ENCODE measurements at regions not wholly inside any gene's neighbourhood (a gene's known extent, or its start where the extent isn't known, plus 50 kb on each side); places are given as distances from the start of the nearest gene placed in this dataset.

- Histone ChIP-seq H3K4me2 (no peak overlapping the region), H3K9ac (no peak overlapping the region), H3F3A (ENCODE audit: low read depth) (peaks cover 5% of the 10 kb centered on the region), H3K27ac (no peak overlapping the region), H3K9me3 (ENCODE audit: low read depth) (no peaks in the 10 kb centered on the region), H3K4me1 (no peaks in the 10 kb centered on the region), H4K20me1 (ENCODE audit: low read depth) (no peaks in the 10 kb centered on the region), H3K4me3 (no peak overlapping the region), H2AFZ (replicated peaks) (no peak overlapping the region), H3K79me2 (ENCODE audit: low read depth) (no peaks in the 10 kb centered on the region), H3K36me3 (no peaks in the 10 kb centered on the region), H3K27me3 (no peaks in the 10 kb centered on the region)
- Mint-ChIP-seq H3K27me3 (ENCODE audit: insufficient read depth, low read depth) (peaks cover 11% of the 10 kb centered on the region), H3K9me3 (peaks cover 26% of the 10 kb centered on the region), H3K4me3 (peak overlapping the region; percentile 27), H3K4me1 (peaks cover 60% of the 10 kb centered on the region), H3K36me3 (peaks cover 7% of the 10 kb centered on the region), H3K27ac (peak overlapping the region; percentile 73)
- DNase-seq (ENCODE audit: low spot score) = no peak
- TF ChIP-seq CTCF (IDR thresholded peaks at IDR 0.05) (no peak), EZH2phosphoT487 (IDR thresholded peaks at IDR 0.05) (no peak), EZH2 (IDR thresholded peaks at IDR 0.05) (no peak)
Observed at GRCh38 chr2:6237039-6237660, 545.0 kb downstream of the SOX11 start.

GRCh38 chr2:6249557-6249956, 557.4 kb downstream of the SOX11 start:
- no peaks in the 10 kb centered on the region for H3K9me3 Mint-ChIP-seq

GRCh38 chr2:6254441-6254840, 562.3 kb downstream of the SOX11 start:
- no peak overlapping the region for H2AFZ ChIP-seq (replicated peaks)
- Mint-ChIP-seq H3K27me3 (ENCODE audit: insufficient read depth, low read depth) (peaks cover 7% of the 10 kb centered on the region), H3K27ac (no peak overlapping the region), H3K9me3 (no peaks in the 10 kb centered on the region), H3K36me3 (no peaks in the 10 kb centered on the region), H3K4me1 (peaks cover 27% of the 10 kb centered on the region), H3K4me3 (no peak overlapping the region)
- H3K9ac ChIP-seq = no peak overlapping the region
- H3K27me3 ChIP-seq = no peaks in the 10 kb centered on the region
- H4K20me1 ChIP-seq (ENCODE audit: low read depth) = no peaks in the 10 kb centered on the region
- H3K79me2 ChIP-seq (ENCODE audit: low read depth) = no peaks in the 10 kb centered on the region
- DNase-seq (ENCODE audit: low spot score) = no peak
- no peaks in the 10 kb centered on the region for H3K4me1 ChIP-seq
- H3F3A ChIP-seq (ENCODE audit: low read depth) = no peaks in the 10 kb centered on the region
- no peaks in the 10 kb centered on the region for H3K9me3 ChIP-seq (ENCODE audit: low read depth)
- no peak overlapping the region for H3K4me2 ChIP-seq
- no peak for TF ChIP-seq EZH2 (IDR thresholded peaks at IDR 0.05)
- TF ChIP-seq EZH2phosphoT487 (IDR thresholded peaks at IDR 0.05) = no peak
- TF ChIP-seq CTCF (IDR thresholded peaks at IDR 0.05) = no peak
- H3K4me3 ChIP-seq = no peak overlapping the region
- H3K36me3 ChIP-seq = no peaks in the 10 kb centered on the region
- no peak overlapping the region for H3K27ac ChIP-seq

More at GRCh38 chr2:6249557-6249956, 557.4 kb downstream of the SOX11 start:
- no peak overlapping the region for H3K4me3 Mint-ChIP-seq
- no peak overlapping the region for H3K4me2 ChIP-seq
- peaks cover 5% of the 10 kb centered on the region for H3K4me1 Mint-ChIP-seq
- H3K4me1 ChIP-seq = no peaks in the 10 kb centered on the region
- no peak overlapping the region for H3K27ac ChIP-seq
- no peaks in the 10 kb centered on the region for H3K36me3 Mint-ChIP-seq
- H3K36me3 ChIP-seq = no peaks in the 10 kb centered on the region
- H3K79me2 ChIP-seq (ENCODE audit: low read depth) = no peaks in the 10 kb centered on the region
- peaks cover 5% of the 10 kb centered on the region for H3K9me3 ChIP-seq (ENCODE audit: low read depth)
- H3K4me3 ChIP-seq = no peak overlapping the region
- H4K20me1 ChIP-seq (ENCODE audit: low read depth) = no peaks in the 10 kb centered on the region
- H3K27me3 ChIP-seq = no peaks in the 10 kb centered on the region
- H2AFZ ChIP-seq (replicated peaks) = peak overlapping the region; percentile 23
- DNase-seq (ENCODE audit: low spot score) = no peak
- no peaks in the 10 kb centered on the region for H3F3A ChIP-seq (ENCODE audit: low read depth)
- no peak for TF ChIP-seq CTCF (IDR thresholded peaks at IDR 0.05)
- no peak for TF ChIP-seq EZH2 (IDR thresholded peaks at IDR 0.05)
- no peak for TF ChIP-seq EZH2phosphoT487 (IDR thresholded peaks at IDR 0.05)
- H3K27me3 Mint-ChIP-seq (ENCODE audit: insufficient read depth, low read depth) = peaks cover 5% of the 10 kb centered on the region
- H3K9ac ChIP-seq = no peak overlapping the region
- H3K27ac Mint-ChIP-seq = no peak overlapping the region

Data from neural progenitor cell (in vitro differentiated cells).